Esophagus muscularis mucosa (tissue), 4 donors: ENCODE measurements at regions not wholly inside any gene's neighbourhood (a gene's known extent, or its start where the extent isn't known, plus 50 kb on each side); places are given as distances from the start of the nearest gene placed in this dataset.

ENCODE experiments used
- DNase-seq: peaks from one replicate; pipeline ENCODE4 v3.0.0-alpha.2; 2017; ENCODE audit errors: extremely low spot score
- H3K27ac ChIP-seq, 4 donors: fragments of 200-600 bp; sonication (generic); replicated peaks in 1 of 4; 1 replicate in 3 of 4; 2 replicates in 1 of 4; pipeline ENCODE4 v1.5.1; 2016 to 2019; ENCODE audit warnings: mild to moderate bottlenecking in 1 of 4
- H3K27me3 ChIP-seq, 4 donors: fragments of 200-600 bp; sonication (generic); one replicate each; pipeline versions ENCODE4 v1.5.1 to v1.6.0; 2016 to 2019
- H3K36me3 ChIP-seq, 4 donors: fragments of 200-600 bp; sonication (generic); one replicate each; pipeline ENCODE4 v1.5.1; 2016 to 2019
- H3K4me1 ChIP-seq, 4 donors: fragments of 200-600 bp; sonication (generic); one replicate each; pipeline ENCODE4 v1.5.1; 2016 to 2019
- H3K4me3 ChIP-seq, 4 donors: fragments of 200-600 bp; sonication (generic); 1 replicate in 2 of 4; 2 replicates in 2 of 4; pipeline ENCODE4 v1.5.1; 2016 to 2019; ENCODE audit warnings: mild to moderate bottlenecking in 4 of 4, moderate library complexity in 1 of 4
- H3K9me3 ChIP-seq, 4 donors: fragments of 200-600 bp; sonication (generic); 1 replicate in 3 of 4; 2 replicates in 1 of 4; pipeline ENCODE4 v1.5.1; 2016 to 2019
- EP300 ChIP-seq: sonication (generic); formaldehyde crosslinking; IDR thresholded peaks from one replicate; pipeline ENCODE4 v1.6.1; 2017; ENCODE audit warnings: antibody characterized with exemption
- POLR2A ChIP-seq: fragments of 450-650 bp; IDR thresholded peaks from one replicate; pipeline ENCODE4 v1.6.1; 2017; ENCODE audit warnings: antibody characterized with exemption, moderate library complexity, mild to moderate bottlenecking, low read depth
- POLR2AphosphoS5 ChIP-seq, 2 donors: sonication (generic); formaldehyde crosslinking; IDR thresholded peaks; one replicate each; pipeline ENCODE4 v1.6.1; 2017; ENCODE audit warnings: antibody characterized with exemption in 2 of 2
- WGBS: methylation state at CpG from one replicate; pipeline ENCODE4 v1.1.5; 2018; 5-methylcytosine and 5-hydroxymethylcytosine counted together
- intact Hi-C: fragments of 100-400 bp; cut with DNase I; formaldehyde crosslinking; loops from one replicate; pipeline ENCODE4 v1.15.1; 2023
- TF ChIP-seq, protein P1 (sequence below), 3 experiments: fragments of 200-600 bp in 2 of 3; fragments of 450-650 bp in 1 of 3; sonication (generic) in 2 of 3; IDR thresholded peaks; one replicate each; pipeline ENCODE4 v1.5.1; 2017 to 2019; ENCODE audit warnings: antibody characterized with exemption in 3 of 3, mild to moderate bottlenecking in 2 of 3, moderate library complexity in 1 of 3

DNA sequence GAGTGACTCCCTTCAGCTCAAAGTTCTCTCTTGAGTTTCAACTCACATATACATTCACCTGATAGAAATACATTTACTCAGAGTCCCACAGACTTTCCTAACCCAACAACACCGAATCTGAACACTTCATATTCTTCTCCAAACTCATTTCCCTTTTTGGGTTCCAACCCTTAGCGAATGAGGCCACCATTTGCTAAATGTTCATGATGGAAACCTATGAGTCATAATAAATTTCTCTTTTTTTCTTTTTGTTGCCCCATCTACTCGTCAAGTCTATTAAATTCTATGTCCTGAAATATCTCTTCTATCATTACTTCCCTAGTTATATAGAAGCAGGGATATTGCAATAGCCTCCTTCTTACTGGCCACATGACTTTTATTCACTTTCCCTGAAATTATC, 100.1 kb downstream of the HLX start:
- no peaks in the 10 kb centered on the region for H3K9me3 ChIP-seq
- no peak for DNase-seq
- intact Hi-C loops: no loop called here
- H3K4me1 ChIP-seq: no peaks in the 10 kb centered on the region
- no peak overlapping the region for H3K27ac ChIP-seq
- TF ChIP-seq EP300: no peak
- TF ChIP-seq POLR2A: no peak
- TF ChIP-seq, protein P1, sequence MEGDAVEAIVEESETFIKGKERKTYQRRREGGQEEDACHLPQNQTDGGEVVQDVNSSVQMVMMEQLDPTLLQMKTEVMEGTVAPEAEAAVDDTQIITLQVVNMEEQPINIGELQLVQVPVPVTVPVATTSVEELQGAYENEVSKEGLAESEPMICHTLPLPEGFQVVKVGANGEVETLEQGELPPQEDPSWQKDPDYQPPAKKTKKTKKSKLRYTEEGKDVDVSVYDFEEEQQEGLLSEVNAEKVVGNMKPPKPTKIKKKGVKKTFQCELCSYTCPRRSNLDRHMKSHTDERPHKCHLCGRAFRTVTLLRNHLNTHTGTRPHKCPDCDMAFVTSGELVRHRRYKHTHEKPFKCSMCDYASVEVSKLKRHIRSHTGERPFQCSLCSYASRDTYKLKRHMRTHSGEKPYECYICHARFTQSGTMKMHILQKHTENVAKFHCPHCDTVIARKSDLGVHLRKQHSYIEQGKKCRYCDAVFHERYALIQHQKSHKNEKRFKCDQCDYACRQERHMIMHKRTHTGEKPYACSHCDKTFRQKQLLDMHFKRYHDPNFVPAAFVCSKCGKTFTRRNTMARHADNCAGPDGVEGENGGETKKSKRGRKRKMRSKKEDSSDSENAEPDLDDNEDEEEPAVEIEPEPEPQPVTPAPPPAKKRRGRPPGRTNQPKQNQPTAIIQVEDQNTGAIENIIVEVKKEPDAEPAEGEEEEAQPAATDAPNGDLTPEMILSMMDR (IDR thresholded peaks at IDR 0.05): no peak
- no peak for TF ChIP-seq POLR2AphosphoS5 (IDR thresholded peaks at IDR 0.05)
- no peaks in the 10 kb centered on the region for H3K27me3 ChIP-seq
- WGBS: 83% methylated on average over 3 of the region's 3 CpGs
- no peaks in the 10 kb centered on the region for H3K36me3 ChIP-seq
- H3K4me3 ChIP-seq: no peak overlapping the region

DNA sequence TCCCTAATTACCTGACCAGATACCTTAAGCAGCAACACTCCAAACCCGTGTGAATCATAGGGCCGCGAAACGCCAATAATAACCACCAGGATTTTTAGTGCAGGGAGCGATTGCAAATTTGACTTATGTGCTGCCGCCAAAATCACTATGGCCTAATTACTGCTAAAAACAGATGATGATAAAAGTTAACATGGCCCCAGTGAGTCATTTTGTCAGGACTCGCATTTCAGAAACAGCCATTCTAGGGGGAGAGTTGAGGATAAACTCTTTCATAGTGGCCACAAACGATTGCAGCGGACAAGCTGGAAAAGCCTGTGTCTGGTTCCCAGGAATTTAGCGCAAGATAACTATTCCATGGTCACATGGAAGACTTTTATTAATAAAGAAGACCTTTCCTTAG, 103.4 kb downstream of the HLX start:
- TF ChIP-seq EP300: no peak
- TF ChIP-seq POLR2A: no peak
- TF ChIP-seq POLR2AphosphoS5 (IDR thresholded peaks at IDR 0.05): no peak
- TF ChIP-seq, protein P1 (IDR thresholded peaks at IDR 0.05): no peak
- WGBS: 94% methylated on average over 10 of the region's 10 CpGs
- H3K4me1 ChIP-seq: no peaks in the 10 kb centered on the region
- no peaks in the 10 kb centered on the region for H3K9me3 ChIP-seq
- no peak overlapping the region for H3K27ac ChIP-seq
- no peak for DNase-seq
- H3K4me3 ChIP-seq: no peak overlapping the region
- H3K27me3 ChIP-seq: no peaks in the 10 kb centered on the region
- intact Hi-C loops: no loop called here
- no peaks in the 10 kb centered on the region for H3K36me3 ChIP-seq

DNA sequence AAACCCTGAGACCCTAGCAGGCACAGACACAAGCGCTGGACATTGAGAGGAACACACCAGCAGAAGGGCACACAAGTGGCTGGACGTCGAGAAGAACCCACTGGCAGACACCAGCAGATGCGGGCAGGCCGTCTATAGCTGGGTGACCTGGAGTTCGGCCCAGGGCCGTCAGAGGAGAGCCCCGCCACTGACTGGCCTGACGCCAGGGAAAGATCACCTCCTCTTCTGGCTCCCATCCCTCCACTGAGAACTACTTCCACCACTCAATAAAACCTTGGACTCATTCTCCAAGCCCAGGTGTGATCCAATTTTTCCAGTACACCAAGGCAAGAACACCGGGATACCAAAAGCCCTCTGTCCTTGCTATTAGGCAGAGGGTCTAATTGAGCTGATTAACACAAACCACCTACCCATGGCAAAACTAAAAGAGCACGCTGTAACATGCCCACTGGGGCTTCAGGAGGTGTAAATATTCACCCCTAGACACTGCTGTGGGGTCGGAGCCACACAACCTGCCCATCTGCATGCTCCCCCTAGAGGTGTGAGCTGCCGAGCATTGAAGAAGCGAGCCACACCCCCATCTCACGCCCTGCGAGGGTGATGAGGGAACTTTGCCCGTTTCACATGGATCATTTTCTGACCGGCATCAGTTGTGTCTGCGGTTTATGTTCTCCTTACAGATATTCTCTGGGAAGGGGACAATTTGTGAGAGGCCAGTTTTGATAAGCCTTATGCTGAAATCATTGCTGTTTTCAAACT, 104.8 kb downstream of the HLX start:
- H3K27me3 ChIP-seq: no peaks in the 10 kb centered on the region
- no peaks in the 10 kb centered on the region for H3K4me1 ChIP-seq
- no peak for DNase-seq
- intact Hi-C loops: no loop called here
- H3K27ac ChIP-seq: no peak overlapping the region
- no peaks in the 10 kb centered on the region for H3K9me3 ChIP-seq
- H3K36me3 ChIP-seq: no peaks in the 10 kb centered on the region
- no peak for TF ChIP-seq EP300
- TF ChIP-seq POLR2AphosphoS5 (IDR thresholded peaks at IDR 0.05): no peak
- TF ChIP-seq, protein P1 (IDR thresholded peaks at IDR 0.05): no peak
- no peak for TF ChIP-seq POLR2A
- no peak overlapping the region for H3K4me3 ChIP-seq
- WGBS: 86% methylated on average over 14 of the region's 19 CpGs

DNA sequence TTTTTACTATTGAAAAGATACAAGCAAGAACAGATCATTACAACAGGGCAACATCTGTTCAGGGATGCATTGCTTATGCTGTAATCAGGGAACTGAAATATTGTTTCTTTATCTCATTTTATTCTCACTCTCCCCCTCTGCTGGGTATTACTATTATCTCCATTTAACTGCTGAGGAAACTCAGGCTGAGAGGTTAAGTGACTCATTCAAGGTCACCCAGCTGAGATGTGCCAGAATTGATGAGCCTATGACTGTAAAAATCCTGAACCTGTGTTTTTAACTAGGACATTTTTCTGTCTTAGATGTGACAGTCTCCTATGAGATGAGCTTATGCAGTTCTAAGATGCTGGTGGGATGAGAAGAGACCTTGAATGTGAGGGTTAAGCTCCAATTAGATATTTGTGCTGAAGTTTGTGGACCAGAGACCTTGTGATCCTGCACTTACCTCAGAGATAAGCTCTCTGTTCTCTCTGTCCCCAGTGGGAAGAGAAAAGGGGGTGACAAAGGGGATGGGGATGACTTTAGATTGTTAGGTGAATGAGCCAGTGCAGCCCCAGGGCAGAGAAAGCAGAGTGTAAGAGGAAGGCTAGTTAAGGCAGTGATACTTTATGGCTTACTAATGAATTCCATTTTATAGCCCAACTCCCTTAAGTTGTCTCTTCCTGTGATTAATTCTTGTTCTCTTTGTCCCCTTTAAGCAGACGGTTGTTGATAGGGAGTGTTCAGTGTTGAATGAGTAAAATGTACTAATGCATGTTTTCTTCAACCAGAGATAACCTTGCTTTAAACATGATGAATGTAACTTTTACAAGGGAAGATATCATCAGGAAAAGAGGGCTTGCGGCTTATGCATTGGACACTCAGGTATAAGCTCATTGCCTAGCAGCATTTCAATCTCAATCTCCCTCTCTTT, 111.4 kb downstream of the HLX start:
- Histone ChIP-seq H3K9me3 (no peaks in the 10 kb centered on the region), H3K36me3 (no peaks in the 10 kb centered on the region), H3K27me3 (no peaks in the 10 kb centered on the region), H3K4me3 (no peak overlapping the region), H3K4me1 (peaks cover 4 to 25% (median 21%) of the 10 kb centered on the region in 4 donors), H3K27ac (no peak overlapping the region)
- TF ChIP-seq POLR2AphosphoS5 (IDR thresholded peaks at IDR 0.05): no peak
- TF ChIP-seq, protein P1 (IDR thresholded peaks at IDR 0.05): no peak
- no peak for TF ChIP-seq EP300
- no peak for TF ChIP-seq POLR2A
- WGBS: 64% methylated on average over 2 of the region's 2 CpGs
- intact Hi-C loops: no loop called here
- DNase-seq: no peak
